OCI-LY7 (cell line): ENCODE measurements at regions not wholly inside any gene's neighbourhood (a gene's known extent, or its start where the extent isn't known, plus 50 kb on each side); places are given as distances from the start of the nearest gene placed in this dataset.

Experiments used
- BruUV-seq: library from RNA; stranded (reverse); fragments of 400-500 nt; replicated peaks from 2 replicates; lab custom pipeline; 2021; lab: Mats Ljungman, UMichigan
- CTCF ChIA-PET: fragments of 300-600 bp; sonication (Branson Sonifier 250); formaldehyde crosslinking; loops from one replicate; lab custom pipeline; 2022; ENCODE audit warnings: antibody characterized with exemption; ENCODE audit not compliant: unreplicated experiment; lab: Charles Lee
- POLR2A ChIA-PET: fragments of 300-600 bp; sonication (Branson Sonifier 250); formaldehyde crosslinking; loops from one replicate; lab custom pipeline; 2022; ENCODE audit warnings: antibody characterized with exemption; lab: Charles Lee
- DNase-seq: peaks from one replicate; pipeline ENCODE4 v3.0.0-alpha.2; 2015; ENCODE audit warnings: low spot score
- H2AFZ ChIP-seq: fragments of 200-600 bp; sonication (generic), shearing (Covaris generic); 2 replicates; pipeline ENCODE4 v1.6.1; 2014; ENCODE audit warnings: mild to moderate bottlenecking, antibody characterized with exemption, low read length, moderate library complexity
- H3K27ac ChIP-seq: fragments of 200-600 bp; sonication (generic); 2 replicates; pipeline ENCODE4 v1.5.1; 2014; ENCODE audit warnings: mixed run types, low read depth, mild to moderate bottlenecking, moderate library complexity, low read length, inconsistent platforms; ENCODE audit not compliant: poor library complexity, severe bottlenecking
- H3K36me3 ChIP-seq: fragments of 200-600 bp; sonication (generic); 2 replicates; pipeline ENCODE4 v1.6.1; 2014; ENCODE audit warnings: mild to moderate bottlenecking, antibody characterized with exemption, low read length, moderate library complexity, mixed read lengths; ENCODE audit not compliant: insufficient read depth
- H3K4me1 ChIP-seq: fragments of 200-600 bp; sonication (generic); 2 replicates; pipeline ENCODE4 v1.5.1; 2014; ENCODE audit warnings: mild to moderate bottlenecking, low read length; ENCODE audit not compliant: insufficient read depth, poor library complexity, severe bottlenecking
- H3K4me2 ChIP-seq: fragments of 200-600 bp; sonication (generic); 2 replicates; pipeline ENCODE4 v1.6.1; 2014; ENCODE audit warnings: mild to moderate bottlenecking, low read length
- H3K4me3 ChIP-seq: fragments of 200-600 bp; sonication (generic); 2 replicates; pipeline ENCODE4 v1.5.1; 2014; ENCODE audit warnings: mild to moderate bottlenecking, low read depth, low read length; ENCODE audit not compliant: poor library complexity, severe bottlenecking
- H3K79me2 ChIP-seq: fragments of 200-600 bp; sonication (generic); 2 replicates; pipeline ENCODE4 v1.6.1; 2016; ENCODE audit warnings: low read depth, mild to moderate bottlenecking, low read length, moderate library complexity, mixed read lengths; ENCODE audit not compliant: insufficient read depth
- H3K9me2 ChIP-seq: fragments of 200-600 bp; sonication (generic); 2 replicates; pipeline ENCODE4 v1.6.1; 2016; ENCODE audit warnings: mild to moderate bottlenecking, low read length, mixed read lengths; ENCODE audit not compliant: insufficient read depth
- H3K9me3 ChIP-seq: fragments of 200-600 bp; sonication (generic); 2 replicates; pipeline ENCODE4 v1.6.1; 2014; ENCODE audit warnings: mild to moderate bottlenecking, mixed run types, low read length, mixed read lengths
- H4K20me1 ChIP-seq: fragments of 200-600 bp; sonication (generic); 2 replicates; pipeline ENCODE4 v1.6.1; 2014; ENCODE audit warnings: mild to moderate bottlenecking, antibody characterized with exemption, low read length, moderate library complexity, mixed read lengths; ENCODE audit not compliant: insufficient read depth
- EZH2phosphoT487 ChIP-seq: fragments of 200-600 bp; sonication (generic); IDR thresholded peaks from 2 replicates; pipeline ENCODE4 v1.6.1; 2018; ENCODE audit warnings: low read depth, borderline replicate concordance, mild to moderate bottlenecking, mixed run types, antibody characterized with exemption, low read length, moderate library complexity, mixed read lengths
- intact Hi-C: fragments of 100-400 bp; cut with micrococcal nuclease; formaldehyde crosslinking; loops from one replicate; pipeline ENCODE4 v1.10.0; 2022; ENCODE audit not compliant: unreplicated experiment
- TF ChIP-seq, protein P1 (sequence below): fragments of 200-600 bp; sonication (generic); conservative IDR thresholded peaks from 2 replicates; pipeline ENCODE4 v1.5.1; 2014; ENCODE audit warnings: mild to moderate bottlenecking, antibody characterized with exemption, low read length, moderate library complexity, mixed read lengths

DNA sequence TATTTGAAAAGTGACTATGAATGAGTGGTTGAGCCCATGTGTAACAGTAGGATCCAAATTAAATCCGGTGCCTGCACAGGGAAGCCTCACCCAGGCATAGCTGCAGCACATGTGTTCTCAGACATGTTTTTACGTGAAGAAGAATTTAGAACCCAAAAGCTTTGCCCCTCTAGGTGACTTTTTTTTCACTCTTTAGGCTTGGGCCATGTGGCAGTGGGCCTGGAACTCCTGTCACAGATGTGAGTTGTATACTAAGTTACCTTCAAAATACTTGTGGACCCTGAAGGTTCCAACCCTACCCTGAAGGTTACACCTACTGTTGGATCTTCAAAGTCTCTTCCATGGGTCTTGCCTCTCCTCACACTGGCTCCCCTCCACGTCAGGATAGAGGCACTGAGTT, 146.6 kb downstream of the GAS1 start:
- TF ChIP-seq EZH2phosphoT487 = no peak
- TF ChIP-seq, protein P1, sequence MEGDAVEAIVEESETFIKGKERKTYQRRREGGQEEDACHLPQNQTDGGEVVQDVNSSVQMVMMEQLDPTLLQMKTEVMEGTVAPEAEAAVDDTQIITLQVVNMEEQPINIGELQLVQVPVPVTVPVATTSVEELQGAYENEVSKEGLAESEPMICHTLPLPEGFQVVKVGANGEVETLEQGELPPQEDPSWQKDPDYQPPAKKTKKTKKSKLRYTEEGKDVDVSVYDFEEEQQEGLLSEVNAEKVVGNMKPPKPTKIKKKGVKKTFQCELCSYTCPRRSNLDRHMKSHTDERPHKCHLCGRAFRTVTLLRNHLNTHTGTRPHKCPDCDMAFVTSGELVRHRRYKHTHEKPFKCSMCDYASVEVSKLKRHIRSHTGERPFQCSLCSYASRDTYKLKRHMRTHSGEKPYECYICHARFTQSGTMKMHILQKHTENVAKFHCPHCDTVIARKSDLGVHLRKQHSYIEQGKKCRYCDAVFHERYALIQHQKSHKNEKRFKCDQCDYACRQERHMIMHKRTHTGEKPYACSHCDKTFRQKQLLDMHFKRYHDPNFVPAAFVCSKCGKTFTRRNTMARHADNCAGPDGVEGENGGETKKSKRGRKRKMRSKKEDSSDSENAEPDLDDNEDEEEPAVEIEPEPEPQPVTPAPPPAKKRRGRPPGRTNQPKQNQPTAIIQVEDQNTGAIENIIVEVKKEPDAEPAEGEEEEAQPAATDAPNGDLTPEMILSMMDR = no peak
- Histone ChIP-seq H3K79me2 (no peaks in the 10 kb centered on the region), H3K4me2 (no peak overlapping the region), H3K4me3 (no peak overlapping the region), H3K9me2 (no peaks in the 10 kb centered on the region), H3K27ac (no peak overlapping the region), H3K4me1 (no peaks in the 10 kb centered on the region), H2AFZ (no peak overlapping the region), H4K20me1 (no peaks in the 10 kb centered on the region), H3K9me3 (no peaks in the 10 kb centered on the region), H3K36me3 (no peaks in the 10 kb centered on the region)
- intact Hi-C loops = no loop called here
- ChIA-PET POLR2A (no interaction called here), CTCF (no interaction called here)
- no TSS peak for BruUV-seq
- DNase-seq = no peak

DNA sequence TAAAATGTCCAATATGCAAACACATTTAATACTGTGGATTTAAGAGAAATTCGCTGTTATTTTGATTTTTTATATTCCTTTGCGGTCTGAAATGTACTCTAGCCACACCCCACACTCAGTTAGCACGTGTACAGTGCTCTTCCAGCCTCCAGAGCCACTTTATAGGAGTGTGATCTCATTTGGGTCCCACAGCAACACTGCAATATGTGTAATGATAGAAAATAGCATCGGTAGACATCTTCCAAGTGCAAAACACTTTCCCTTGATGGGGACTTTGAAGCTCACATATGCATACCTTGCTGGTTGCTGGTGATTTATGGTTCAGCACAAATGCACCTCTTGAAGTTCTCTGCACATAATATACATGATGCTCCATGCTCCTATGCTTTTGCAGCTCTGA, 148.3 kb downstream of the GAS1 start:
- H3K4me1 ChIP-seq = no peaks in the 10 kb centered on the region
- no peaks in the 10 kb centered on the region for H4K20me1 ChIP-seq
- no peaks in the 10 kb centered on the region for H3K79me2 ChIP-seq
- intact Hi-C loops = no loop called here
- no TSS peak for BruUV-seq
- H3K4me3 ChIP-seq = no peak overlapping the region
- no peak overlapping the region for H3K4me2 ChIP-seq
- no peaks in the 10 kb centered on the region for H3K36me3 ChIP-seq
- POLR2A ChIA-PET = no interaction called here
- H2AFZ ChIP-seq = no peak overlapping the region
- H3K9me3 ChIP-seq = no peaks in the 10 kb centered on the region
- no peaks in the 10 kb centered on the region for H3K9me2 ChIP-seq
- CTCF ChIA-PET = no interaction called here
- no peak for DNase-seq
- H3K27ac ChIP-seq = no peak overlapping the region
- TF ChIP-seq EZH2phosphoT487 = no peak
- TF ChIP-seq, protein P1 = no peak

DNA sequence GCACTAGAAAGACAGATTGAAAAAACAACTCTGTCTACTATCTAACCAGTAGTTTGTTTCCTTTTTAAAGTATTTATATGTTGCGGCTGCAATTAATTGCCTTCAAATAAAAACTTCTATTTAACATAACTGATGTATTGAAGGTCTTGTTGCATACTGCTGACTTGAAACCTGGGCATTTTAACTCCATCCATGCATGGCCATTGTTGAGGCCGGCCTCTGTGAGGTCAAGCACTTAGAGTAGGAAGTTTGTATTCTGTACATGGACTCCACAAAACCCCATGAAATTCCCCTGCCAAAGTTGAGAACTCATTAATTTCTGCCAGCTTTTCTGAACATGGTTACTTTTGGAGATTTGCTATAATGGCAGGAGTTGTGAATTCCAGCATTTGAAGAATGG, 150.6 kb downstream of the GAS1 start:
- DNase-seq = no peak
- Histone ChIP-seq H3K4me1 (no peaks in the 10 kb centered on the region), H4K20me1 (no peaks in the 10 kb centered on the region), H3K9me3 (no peaks in the 10 kb centered on the region), H2AFZ (no peak overlapping the region), H3K4me2 (no peak overlapping the region), H3K36me3 (no peaks in the 10 kb centered on the region), H3K79me2 (no peaks in the 10 kb centered on the region), H3K9me2 (no peaks in the 10 kb centered on the region), H3K4me3 (no peak overlapping the region), H3K27ac (no peak overlapping the region)
- ChIA-PET CTCF (no interaction called here), POLR2A (interaction anchor here (1.7 kb wide), 1 partner anchor 18 kb away, joined by 3 read pairs; no protein-coding TSS in a partner anchor)
- BruUV-seq = no TSS peak
- TF ChIP-seq EZH2phosphoT487 = no peak
- TF ChIP-seq, protein P1 = no peak
- intact Hi-C loops = no loop called here
